Vagina (tissue), 2 donors: ENCODE measurements at regions not wholly inside any gene's neighbourhood (a gene's known extent, or its start where the extent isn't known, plus 50 kb on each side); places are given as distances from the start of the nearest gene placed in this dataset.

Source experiments
- DNase-seq, 2 donors: peaks; one replicate each; pipeline ENCODE4 v3.0.0-alpha.2; 2017; ENCODE audit errors: extremely low spot score in 2 of 2
- H3K27ac ChIP-seq: fragments of 200-600 bp; sonication (generic); one replicate; pipeline ENCODE4 v1.5.1; 2019
- H3K27me3 ChIP-seq: fragments of 200-600 bp; sonication (generic); one replicate; pipeline ENCODE4 v1.5.1; 2019
- H3K36me3 ChIP-seq, 2 donors: fragments of 200-600 bp; sonication (generic); one replicate each; pipeline ENCODE4 v1.5.1; 2017 to 2019
- H3K4me1 ChIP-seq: fragments of 200-600 bp; sonication (generic); one replicate; pipeline ENCODE4 v1.5.1; 2019
- H3K4me3 ChIP-seq, 2 donors: fragments of 200-600 bp; sonication (generic); 1 replicate in 1 of 2; 2 replicates in 1 of 2; pipeline ENCODE4 v1.5.1; 2016 to 2019
- H3K9me3 ChIP-seq: fragments of 200-600 bp; sonication (generic); one replicate; pipeline ENCODE4 v1.5.1; 2019
- CTCF ChIP-seq, 3 experiments: fragments of 450-650 bp in 2 of 3; fragments of 200-600 bp in 1 of 3; sonication (generic) in 1 of 3; IDR thresholded peaks; one replicate each; pipeline ENCODE4 v1.5.1; 2017 to 2019; ENCODE audit warnings: antibody characterized with exemption in 3 of 3, mild to moderate bottlenecking in 2 of 3, moderate library complexity in 2 of 3
- POLR2A ChIP-seq, 2 donors: fragments of 450-650 bp; IDR thresholded peaks; one replicate each; pipeline ENCODE4 v1.6.1; 2017; ENCODE audit warnings: antibody characterized with exemption in 2 of 2, mild to moderate bottlenecking in 2 of 2, moderate library complexity in 2 of 2
- POLR2AphosphoS5 ChIP-seq, 2 donors: sonication (generic); formaldehyde crosslinking; IDR thresholded peaks; one replicate each; pipeline ENCODE4 v1.9.0; 2017; ENCODE audit warnings: antibody characterized with exemption in 2 of 2, mild to moderate bottlenecking in 2 of 2, low read depth in 1 of 2; ENCODE audit not compliant: insufficient read depth in 1 of 2
- intact Hi-C: fragments of 100-400 bp; cut with DNase I; formaldehyde crosslinking; loops from one replicate; pipeline ENCODE4 v1.15.1; 2023

DNA sequence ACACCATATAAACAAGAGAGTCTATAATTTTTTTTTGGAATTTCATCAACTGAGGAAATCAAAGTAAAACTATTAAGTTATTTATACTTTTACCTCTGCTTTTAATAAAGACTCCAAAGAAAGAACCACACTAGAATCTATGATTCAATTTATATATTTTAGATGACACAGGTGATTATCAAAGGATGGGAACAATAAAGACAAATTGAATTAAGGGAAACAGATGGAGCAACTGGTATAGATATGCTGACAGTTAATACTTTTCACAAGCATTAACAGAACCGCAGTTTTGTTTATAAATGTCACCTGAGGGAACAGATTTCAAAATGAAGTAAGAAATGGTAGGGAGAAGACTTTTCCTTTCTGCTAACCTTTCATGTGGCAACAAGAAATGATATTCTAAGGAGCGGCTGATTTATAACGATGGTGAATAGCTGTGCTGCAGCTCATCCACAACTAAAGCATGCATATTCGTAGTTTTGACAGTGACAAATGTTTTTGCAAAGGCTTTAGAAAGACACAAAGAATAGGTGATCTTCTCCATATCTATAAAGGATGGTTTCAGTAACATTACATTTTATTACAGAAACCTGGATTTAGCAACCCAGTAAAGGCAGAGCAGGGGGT lies 1502.9 kb upstream of the RAG2 start:
- DNase-seq, result no peak
- TF ChIP-seq CTCF (IDR thresholded peaks at IDR 0.05) (no peak), POLR2A (IDR thresholded peaks at IDR 0.05) (no peak), POLR2AphosphoS5 (IDR thresholded peaks at IDR 0.05; ENCODE audit: insufficient read depth in 1 of 2, low read depth in 1 of 2) (no peak)
- H3K27ac ChIP-seq, result no peak overlapping the region
- H3K36me3 ChIP-seq, result no peaks in the 10 kb centered on the region
- H3K27me3 ChIP-seq, result no peaks in the 10 kb centered on the region
- H3K4me3 ChIP-seq, result no peak overlapping the region
- no peaks in the 10 kb centered on the region for H3K9me3 ChIP-seq
- H3K4me1 ChIP-seq, result no peaks in the 10 kb centered on the region
- intact Hi-C loops, result no loop called here

- TF ChIP-seq POLR2AphosphoS5 (IDR thresholded peaks at IDR 0.05; ENCODE audit: insufficient read depth in 1 of 2, low read depth in 1 of 2), result no peak
- no peak for TF ChIP-seq POLR2A (IDR thresholded peaks at IDR 0.05)
- TF ChIP-seq CTCF (IDR thresholded peaks at IDR 0.05), result no peak
- Histone ChIP-seq H3K4me1 (no peaks in the 10 kb centered on the region), H3K4me3 (no peak overlapping the region), H3K27ac (no peak overlapping the region), H3K36me3 (no peaks in the 10 kb centered on the region), H3K27me3 (no peaks in the 10 kb centered on the region), H3K9me3 (no peaks in the 10 kb centered on the region)
- intact Hi-C loops, result no loop called here
- no peak for DNase-seq
Measured at GRCh38 chr11:38095268-38095667, 1497.2 kb upstream of the RAG2 start.

DNA sequence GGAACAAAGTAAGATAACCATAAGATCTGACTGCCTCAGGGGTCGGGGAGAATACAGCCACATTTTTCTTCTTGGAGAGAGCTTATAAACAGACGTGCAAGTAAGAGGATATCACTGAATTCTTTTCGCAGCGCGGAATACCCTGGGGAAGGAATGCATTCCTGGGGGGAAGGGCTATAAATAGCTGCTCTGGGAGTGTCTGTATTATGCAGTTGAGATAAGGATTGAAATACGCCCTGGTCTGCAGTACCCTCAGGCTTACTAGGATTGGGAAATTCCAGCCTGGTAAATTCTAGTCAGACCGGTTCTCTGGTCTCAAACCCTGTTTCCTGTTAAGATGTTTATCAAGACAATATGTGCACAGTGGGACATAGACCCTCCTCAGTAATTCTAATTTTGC lies 1491.7 kb upstream of the RAG2 start:
- Histone ChIP-seq H3K27me3 (no peaks in the 10 kb centered on the region), H3K36me3 (no peaks in the 10 kb centered on the region), H3K9me3 (no peaks in the 10 kb centered on the region), H3K27ac (no peak overlapping the region), H3K4me1 (no peaks in the 10 kb centered on the region), H3K4me3 (no peak overlapping the region)
- TF ChIP-seq CTCF (IDR thresholded peaks at IDR 0.05) (no peak), POLR2AphosphoS5 (IDR thresholded peaks at IDR 0.05; ENCODE audit: insufficient read depth in 1 of 2, low read depth in 1 of 2) (no peak), POLR2A (IDR thresholded peaks at IDR 0.05) (no peak)
- DNase-seq, result no peak
- intact Hi-C loops, result no loop called here

DNA sequence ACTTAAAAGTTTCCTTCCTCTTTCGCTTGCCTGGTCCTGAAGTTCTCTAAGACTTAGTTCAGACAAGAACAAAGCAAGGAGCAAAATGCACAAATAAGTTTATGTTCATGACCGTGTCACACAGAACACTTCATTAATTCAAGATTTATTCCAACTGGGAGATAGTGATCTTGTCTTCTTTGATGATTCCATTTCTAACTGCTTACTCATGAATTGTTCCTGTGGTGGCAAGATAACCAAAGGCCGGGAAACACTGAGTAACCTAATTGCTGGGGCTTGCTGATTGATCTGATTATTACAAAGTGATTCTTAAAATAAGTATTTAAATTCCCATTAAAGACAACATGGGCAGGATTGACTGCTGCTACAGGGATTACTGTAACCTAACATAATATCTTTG lies 1462.9 kb upstream of the RAG2 start:
- Histone ChIP-seq H3K27ac (no peak overlapping the region), H3K9me3 (no peaks in the 10 kb centered on the region), H3K27me3 (no peaks in the 10 kb centered on the region), H3K4me1 (no peaks in the 10 kb centered on the region), H3K4me3 (no peak overlapping the region), H3K36me3 (no peaks in the 10 kb centered on the region)
- intact Hi-C loops, result no loop called here
- DNase-seq, result no peak
- TF ChIP-seq POLR2A (IDR thresholded peaks at IDR 0.05) (no peak), CTCF (IDR thresholded peaks at IDR 0.05) (no peak), POLR2AphosphoS5 (IDR thresholded peaks at IDR 0.05; ENCODE audit: insufficient read depth in 1 of 2, low read depth in 1 of 2) (no peak)

DNA sequence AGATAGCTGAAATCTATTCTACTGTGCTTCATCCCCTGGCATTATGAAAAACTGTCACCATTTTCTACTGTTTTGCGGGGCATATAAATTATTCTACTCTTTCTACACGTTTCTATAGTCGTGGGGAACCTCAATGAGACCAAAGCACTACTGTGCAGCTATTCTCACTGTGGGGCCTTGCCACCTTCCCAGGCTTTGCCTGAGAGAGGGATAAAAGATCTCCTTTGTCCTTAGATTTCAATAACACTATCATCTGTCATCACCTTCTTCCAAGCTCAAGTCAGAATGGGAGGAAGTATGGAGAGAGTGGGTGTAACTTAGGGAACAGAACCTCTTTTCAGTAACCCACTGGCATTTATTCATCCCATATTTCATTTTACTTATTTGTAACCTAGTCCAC lies 1462.1 kb upstream of the RAG2 start:
- Histone ChIP-seq H3K27me3 (no peaks in the 10 kb centered on the region), H3K36me3 (no peaks in the 10 kb centered on the region), H3K4me1 (no peaks in the 10 kb centered on the region), H3K4me3 (no peak overlapping the region), H3K27ac (no peak overlapping the region), H3K9me3 (no peaks in the 10 kb centered on the region)
- no peak for DNase-seq
- intact Hi-C loops, result no loop called here
- TF ChIP-seq POLR2A (IDR thresholded peaks at IDR 0.05) (no peak), CTCF (IDR thresholded peaks at IDR 0.05) (no peak), POLR2AphosphoS5 (IDR thresholded peaks at IDR 0.05; ENCODE audit: insufficient read depth in 1 of 2, low read depth in 1 of 2) (no peak)
